Neural cell (in vitro differentiated cells): ENCODE measurements at regions not wholly inside any gene's neighbourhood (a gene's known extent, or its start where the extent isn't known, plus 50 kb on each side); places are given as distances from the start of the nearest gene placed in this dataset.

Source experiments
- POLR2AphosphoS5 ChIP-seq: IDR thresholded peaks from 2 replicates; pipeline ENCODE4 v1.6.1; 2012
- RAD21 ChIP-seq: fragments of 450-650 bp; conservative IDR thresholded peaks from 2 replicates; pipeline ENCODE4 v1.6.1; 2014; ENCODE audit warnings: antibody characterized with exemption, mild to moderate bottlenecking, moderate library complexity
- TAF1 ChIP-seq: IDR thresholded peaks from 2 replicates; pipeline ENCODE4 v1.6.1; 2012; ENCODE audit warnings: low read depth
- TF ChIP-seq, protein P1 (sequence below): fragments of 450-650 bp; IDR thresholded peaks from 2 replicates; pipeline ENCODE4 v1.5.1; 2014; ENCODE audit warnings: antibody characterized with exemption, mild to moderate bottlenecking, moderate library complexity; ENCODE audit not compliant: poor library complexity, severe bottlenecking

DNA sequence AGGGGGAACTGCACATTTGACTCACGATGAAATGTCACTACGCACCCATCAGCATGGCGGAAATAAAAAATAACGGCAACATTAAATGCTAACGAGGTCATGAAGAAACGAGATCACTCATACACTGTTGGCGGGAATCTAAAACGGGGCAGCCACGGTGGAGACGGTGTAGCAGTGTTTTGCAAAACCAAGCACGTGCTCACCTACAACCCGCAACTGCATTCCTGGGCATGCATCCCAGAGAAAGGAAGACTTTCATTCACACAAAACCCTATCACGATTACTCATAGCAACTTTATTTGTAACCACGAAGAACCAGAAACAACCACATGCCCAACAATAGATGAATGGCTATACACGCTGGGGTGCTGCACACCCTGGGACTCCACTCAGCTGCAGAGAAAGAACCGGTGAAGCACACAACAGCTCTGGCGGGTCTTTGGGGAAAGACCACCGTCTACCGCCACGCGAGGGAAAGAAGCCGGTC is 77.0 kb downstream of the YTHDF1 start:
- TF ChIP-seq, protein P1, sequence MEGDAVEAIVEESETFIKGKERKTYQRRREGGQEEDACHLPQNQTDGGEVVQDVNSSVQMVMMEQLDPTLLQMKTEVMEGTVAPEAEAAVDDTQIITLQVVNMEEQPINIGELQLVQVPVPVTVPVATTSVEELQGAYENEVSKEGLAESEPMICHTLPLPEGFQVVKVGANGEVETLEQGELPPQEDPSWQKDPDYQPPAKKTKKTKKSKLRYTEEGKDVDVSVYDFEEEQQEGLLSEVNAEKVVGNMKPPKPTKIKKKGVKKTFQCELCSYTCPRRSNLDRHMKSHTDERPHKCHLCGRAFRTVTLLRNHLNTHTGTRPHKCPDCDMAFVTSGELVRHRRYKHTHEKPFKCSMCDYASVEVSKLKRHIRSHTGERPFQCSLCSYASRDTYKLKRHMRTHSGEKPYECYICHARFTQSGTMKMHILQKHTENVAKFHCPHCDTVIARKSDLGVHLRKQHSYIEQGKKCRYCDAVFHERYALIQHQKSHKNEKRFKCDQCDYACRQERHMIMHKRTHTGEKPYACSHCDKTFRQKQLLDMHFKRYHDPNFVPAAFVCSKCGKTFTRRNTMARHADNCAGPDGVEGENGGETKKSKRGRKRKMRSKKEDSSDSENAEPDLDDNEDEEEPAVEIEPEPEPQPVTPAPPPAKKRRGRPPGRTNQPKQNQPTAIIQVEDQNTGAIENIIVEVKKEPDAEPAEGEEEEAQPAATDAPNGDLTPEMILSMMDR = no peak
- TF ChIP-seq RAD21 (no peak), POLR2AphosphoS5 (no peak), TAF1 (no peak)
